Gastrocnemius medialis (tissue), 4 donors: ENCODE measurements at regions not wholly inside any gene's neighbourhood (a gene's known extent, or its start where the extent isn't known, plus 50 kb on each side); places are given as distances from the start of the nearest gene placed in this dataset.

Source experiments
- ATAC-seq, 2 donors: fragments of 150-250 bp; one replicate each; pipeline ENCODE4 v1.9.1; 2016
- DNase-seq, 2 donors: peaks; one replicate each; pipeline ENCODE4 v3.0.0-alpha.2; 2019
- H3K27ac ChIP-seq, 4 donors: fragments of 200-600 bp; sonication (generic); 1 replicate in 1 of 4; 2 replicates in 3 of 4; pipeline ENCODE4 v1.5.1; 2016 to 2018; ENCODE audit warnings: mild to moderate bottlenecking in 2 of 4, moderate library complexity in 1 of 4
- H3K27me3 ChIP-seq, 3 donors: fragments of 200-600 bp; sonication (generic) in 2 of 3; 1 replicate in 1 of 3; 2 replicates in 2 of 3; pipeline versions ENCODE4 v1.5.1 to v1.6.0; 2016 to 2019; ENCODE audit warnings: mild to moderate bottlenecking in 1 of 3, moderate library complexity in 1 of 3
- H3K36me3 ChIP-seq, 2 donors: fragments of 200-600 bp; sonication (generic) in 1 of 2; one replicate each; pipeline ENCODE4 v1.5.1; 2017 to 2018
- H3K4me1 ChIP-seq, 2 donors: fragments of 200-600 bp; sonication (generic) in 1 of 2; one replicate each; pipeline ENCODE4 v1.5.1; 2016 to 2017; ENCODE audit warnings: mild to moderate bottlenecking in 2 of 2
- H3K4me3 ChIP-seq, 4 donors: fragments of 200-600 bp; sonication (generic) in 3 of 4; 1 replicate in 1 of 4; 2 replicates in 3 of 4; pipeline ENCODE4 v1.5.1; 2016 to 2019; ENCODE audit warnings: mild to moderate bottlenecking in 2 of 4
- H3K9me3 ChIP-seq, 3 donors: fragments of 200-600 bp; sonication (generic) in 2 of 3; 1 replicate in 1 of 3; 2 replicates in 2 of 3; pipeline ENCODE4 v1.5.1; 2016 to 2019
- POLR2A ChIP-seq, 2 donors: fragments of 450-650 bp; IDR thresholded peaks; one replicate each; pipeline ENCODE4 v1.6.1; 2017; ENCODE audit warnings: antibody characterized with exemption in 2 of 2, mild to moderate bottlenecking in 2 of 2, moderate library complexity in 2 of 2
- in situ Hi-C, 4 donors: fragments of 200-750 bp; cut with MboI; loops; one replicate each; pipeline versions ENCODE4 v1.15.0 to v1.8.0; 2017; ENCODE audit warnings: low sequenced_read_pairs in 4 of 4
- intact Hi-C: fragments of 100-400 bp; cut with DNase I; formaldehyde crosslinking; loops from one replicate; pipeline ENCODE4 v1.15.1; 2023; ENCODE audit warnings: low total_unique reads
- TF ChIP-seq, protein P1 (sequence below), 5 experiments: fragments of 450-650 bp in 3 of 5; fragments of 200-600 bp in 2 of 5; sonication (generic) in 2 of 5; IDR thresholded peaks in 4 of 5; conservative IDR thresholded peaks in 1 of 5; 1 replicate in 4 of 5; 2 replicates in 1 of 5; pipeline ENCODE4 v1.5.1; 2016 to 2019; ENCODE audit warnings: antibody characterized with exemption in 5 of 5, mild to moderate bottlenecking in 3 of 5, moderate library complexity in 3 of 5

DNA sequence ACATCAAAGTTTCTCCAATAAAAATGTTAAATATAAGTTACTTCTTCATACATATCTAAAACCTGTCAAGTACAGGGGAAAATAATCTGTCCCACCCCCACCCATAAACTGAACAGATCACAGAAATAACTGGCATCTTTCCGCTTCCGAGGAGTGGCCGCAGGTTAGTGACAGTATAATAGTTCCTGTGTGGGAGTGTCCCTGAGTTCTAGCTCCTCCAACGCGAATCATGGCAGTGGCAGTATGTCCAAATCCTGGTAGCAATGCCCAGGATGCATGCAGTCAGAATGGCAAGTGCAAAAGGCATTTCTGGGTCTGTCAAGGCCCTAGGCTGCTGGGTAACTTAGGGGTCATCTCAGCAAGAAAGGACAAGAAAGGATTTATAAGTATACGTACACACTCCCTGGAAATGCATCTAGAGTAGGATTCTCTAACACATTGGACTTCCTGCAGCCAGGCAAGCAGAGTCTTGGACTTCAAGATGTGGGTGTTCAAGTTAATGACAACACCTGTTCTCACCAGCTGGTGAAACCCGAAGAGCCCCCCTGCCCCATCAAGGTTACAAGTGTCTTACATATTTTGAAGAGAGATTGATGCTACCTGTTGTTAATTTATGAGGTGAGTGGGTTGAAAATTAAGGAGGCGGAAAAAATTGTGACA is 94.4 kb upstream of the COL1A2 start:
- Histone ChIP-seq H3K27ac (peak overlapping the region; percentile 22 to 67 (median 56)), H3K27me3 (no peaks in the 10 kb centered on the region), H3K9me3 (no peaks in the 10 kb centered on the region), H3K36me3 (no peaks in the 10 kb centered on the region), H3K4me1 (peaks cover 4 to 5% of the 10 kb centered on the region in 2 donors), H3K4me3 (no peak overlapping the region)
- intact Hi-C loops = no loop called here
- no peak for DNase-seq
- in situ Hi-C loops = no loop called here
- TF ChIP-seq, protein P1, sequence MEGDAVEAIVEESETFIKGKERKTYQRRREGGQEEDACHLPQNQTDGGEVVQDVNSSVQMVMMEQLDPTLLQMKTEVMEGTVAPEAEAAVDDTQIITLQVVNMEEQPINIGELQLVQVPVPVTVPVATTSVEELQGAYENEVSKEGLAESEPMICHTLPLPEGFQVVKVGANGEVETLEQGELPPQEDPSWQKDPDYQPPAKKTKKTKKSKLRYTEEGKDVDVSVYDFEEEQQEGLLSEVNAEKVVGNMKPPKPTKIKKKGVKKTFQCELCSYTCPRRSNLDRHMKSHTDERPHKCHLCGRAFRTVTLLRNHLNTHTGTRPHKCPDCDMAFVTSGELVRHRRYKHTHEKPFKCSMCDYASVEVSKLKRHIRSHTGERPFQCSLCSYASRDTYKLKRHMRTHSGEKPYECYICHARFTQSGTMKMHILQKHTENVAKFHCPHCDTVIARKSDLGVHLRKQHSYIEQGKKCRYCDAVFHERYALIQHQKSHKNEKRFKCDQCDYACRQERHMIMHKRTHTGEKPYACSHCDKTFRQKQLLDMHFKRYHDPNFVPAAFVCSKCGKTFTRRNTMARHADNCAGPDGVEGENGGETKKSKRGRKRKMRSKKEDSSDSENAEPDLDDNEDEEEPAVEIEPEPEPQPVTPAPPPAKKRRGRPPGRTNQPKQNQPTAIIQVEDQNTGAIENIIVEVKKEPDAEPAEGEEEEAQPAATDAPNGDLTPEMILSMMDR (IDR thresholded peaks at IDR 0.05 in 4 of 5, conservative IDR thresholded peaks at IDR 0.05 in 1 of 5) = no peak
- TF ChIP-seq POLR2A (IDR thresholded peaks at IDR 0.05) = no peak
- ATAC-seq = no peak

DNA sequence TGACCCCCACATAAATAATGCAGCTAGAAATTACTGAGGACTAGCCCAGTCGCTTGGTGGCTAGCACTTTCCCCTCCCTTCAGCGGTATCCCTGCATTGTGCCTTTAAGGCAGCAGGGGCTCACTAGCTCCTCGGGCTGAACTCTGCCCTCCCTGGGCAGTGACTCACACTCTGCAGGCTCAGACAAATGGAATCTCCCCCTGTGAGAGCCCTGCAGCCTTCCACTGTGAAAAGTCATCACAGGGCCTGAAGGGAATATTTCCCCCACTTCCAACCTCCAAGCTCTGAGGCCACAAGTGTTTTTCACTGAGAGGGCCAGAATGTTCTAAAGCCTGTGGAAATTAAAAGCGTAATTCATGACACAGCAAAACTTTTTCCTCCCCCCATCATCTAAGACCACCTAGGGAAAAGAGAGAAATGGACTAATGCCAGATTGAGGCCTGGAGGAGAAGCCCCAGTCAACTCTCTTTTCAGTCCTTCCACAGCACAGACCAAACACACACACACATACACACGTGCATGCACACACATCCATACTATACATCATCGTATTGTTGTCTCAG is 93.6 kb upstream of the COL1A2 start:
- DNase-seq = peak; percentile 22 to 53
- H3K9me3 ChIP-seq = no peaks in the 10 kb centered on the region
- H3K36me3 ChIP-seq = no peaks in the 10 kb centered on the region
- H3K4me1 ChIP-seq = peaks cover 4 to 5% of the 10 kb centered on the region in 2 donors
- ATAC-seq = peak; percentile 75 to 77
- peak overlapping the region; percentile 52 to 67 (median 60) for H3K27ac ChIP-seq
- H3K27me3 ChIP-seq = no peaks in the 10 kb centered on the region
- no peak overlapping the region for H3K4me3 ChIP-seq
- intact Hi-C loops = no loop called here
- in situ Hi-C loops = no loop called here
- TF ChIP-seq, protein P1 (IDR thresholded peaks at IDR 0.05 in 4 of 5, conservative IDR thresholded peaks at IDR 0.05 in 1 of 5) = no peak
- no peak for TF ChIP-seq POLR2A (IDR thresholded peaks at IDR 0.05)

DNA sequence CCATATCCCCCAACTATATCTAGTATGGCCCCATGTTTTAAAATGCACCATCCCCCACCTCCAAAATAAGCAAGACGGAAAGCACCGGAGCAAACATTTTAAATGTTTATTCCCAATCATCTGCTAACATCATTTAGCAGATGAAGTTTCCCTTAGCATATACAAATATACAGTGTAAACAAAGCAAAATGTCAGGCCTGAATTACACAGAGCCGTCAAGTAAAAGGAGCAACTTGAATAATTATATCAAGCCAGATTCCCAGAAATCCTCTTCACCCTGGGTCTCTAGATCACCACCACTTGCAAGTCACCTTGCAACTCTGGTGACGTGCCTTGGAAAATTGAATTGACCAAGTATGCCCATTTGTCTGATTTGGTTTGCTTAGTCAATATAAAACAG is 91.6 kb upstream of the COL1A2 start:
- Histone ChIP-seq H3K27ac (peak overlapping the region; percentile 15 to 67 (median 24)), H3K27me3 (no peaks in the 10 kb centered on the region), H3K4me3 (no peak overlapping the region), H3K9me3 (no peaks in the 10 kb centered on the region), H3K36me3 (no peaks in the 10 kb centered on the region), H3K4me1 (peaks cover 4 to 5% of the 10 kb centered on the region in 2 donors)
- DNase-seq = no peak
- ATAC-seq = no peak
- intact Hi-C loops = no loop called here
- TF ChIP-seq POLR2A (IDR thresholded peaks at IDR 0.05) = no peak
- TF ChIP-seq, protein P1 (IDR thresholded peaks at IDR 0.05 in 4 of 5, conservative IDR thresholded peaks at IDR 0.05 in 1 of 5) = no peak
- in situ Hi-C loops = no loop called here

DNA sequence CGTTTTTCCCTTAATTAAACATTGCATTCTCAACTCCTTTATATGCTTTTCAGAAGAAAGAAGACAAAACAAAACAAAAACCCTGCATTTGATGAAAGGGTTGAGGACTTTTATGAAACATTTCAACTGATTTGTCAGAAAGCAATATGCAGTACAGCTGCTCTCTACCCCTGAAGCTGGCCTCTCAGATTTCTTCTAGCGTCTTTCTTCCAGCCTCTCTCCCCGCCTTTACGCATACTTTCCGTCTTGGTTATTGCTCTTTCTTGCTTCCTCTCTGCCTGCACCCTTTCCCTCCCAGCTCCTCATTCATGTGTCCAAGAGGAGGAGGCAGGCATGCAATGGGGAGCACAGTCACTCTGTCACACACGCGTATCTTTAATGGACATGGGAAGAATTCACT is 91.0 kb upstream of the COL1A2 start:
- intact Hi-C loops = no loop called here
- no peak overlapping the region for H3K4me3 ChIP-seq
- no peak for TF ChIP-seq POLR2A (IDR thresholded peaks at IDR 0.05)
- TF ChIP-seq, protein P1 (IDR thresholded peaks at IDR 0.05 in 4 of 5, conservative IDR thresholded peaks at IDR 0.05 in 1 of 5) = no peak
- no peaks in the 10 kb centered on the region for H3K9me3 ChIP-seq
- peak overlapping the region in 3 of 4 donors; percentile 15 to 67 (median 45) for H3K27ac ChIP-seq
- DNase-seq (no peak), ATAC-seq (no peak)
- H3K36me3 ChIP-seq = no peaks in the 10 kb centered on the region
- H3K4me1 ChIP-seq = peaks cover 4 to 5% of the 10 kb centered on the region in 2 donors
- in situ Hi-C loops = no loop called here
- no peaks in the 10 kb centered on the region for H3K27me3 ChIP-seq
